K562 (cell line): ENCODE measurements at regions not wholly inside any gene's neighbourhood (a gene's known extent, or its start where the extent isn't known, plus 50 kb on each side); places are given as distances from the start of the nearest gene placed in this dataset.
"Not testable (repeated sequence)": the region's sequence is repeated elsewhere in the genome, so short reads cannot be mapped to it uniquely, and the experiment has no call there.

Experiments used
- ATAC-seq: fragments of 200-7000 bp; cut with Tn5 transposase; 3 replicates; pipeline ENCODE4 v1.9.1; 2020; ENCODE audit warnings: moderate library complexity
- BruUV-seq: library from RNA; stranded (reverse); fragments of 400-500 nt; replicated peaks from 2 replicates; lab custom pipeline; 2021; lab: Mats Ljungman, UMichigan
- CTCF ChIA-PET: fragments of 300-600 bp; formaldehyde crosslinking; extraction: SDS; loops from one replicate; lab custom pipeline; 2021; ENCODE audit warnings: low intra/inter-chr PET ratio; lab: Yijun Ruan, JAX
- POLR2A ChIA-PET: fragments of 300-600, 350-650 bp; sonication (Branson Sonifier 250); formaldehyde crosslinking; extraction: SDS; loops from one replicate; lab custom pipeline; 2021; ENCODE audit warnings: antibody characterized with exemption, inconsistent platforms; lab: Yijun Ruan, JAX
- DNase-seq, 4 experiments: peaks; one replicate each; pipeline versions ENCODE4 v3.0.0 to v3.0.0-alpha.2; 2011 to 2018; ENCODE audit warnings: low spot score in 3 of 4, mixed read lengths in 3 of 4; ENCODE audit errors: extremely low read depth in 1 of 4
- FAIRE-seq: peaks from 2 replicates; lab custom pipeline; 2011; peaks lifted over from hg19 to GRCh38; lab: Jason Lieb, UNC
- H2AFZ ChIP-seq: 2 replicates; pipeline ENCODE4 v1.6.0; 2011; ENCODE audit warnings: low read depth, low read length, control low read depth, inconsistent platforms
- H3K27ac ChIP-seq: fragments of 200-600 bp; 3 replicates; pipeline ENCODE4 v1.8.0; 2011; ENCODE audit warnings: low read depth, mild to moderate bottlenecking, control low read depth, inconsistent platforms, low read length, moderate library complexity, mixed read lengths; ENCODE audit errors: extremely low read depth
- H3K27me3 ChIP-seq, 2 experiments: fragments of 300-600 bp in 1 of 2; 2 replicates in 1 of 2; 3 replicates in 1 of 2; pipeline versions ENCODE4 v1.6.0 to v1.8.0; 2011; ENCODE audit warnings: inconsistent platforms in 2 of 2, low read length in 2 of 2, mild to moderate bottlenecking in 1 of 2, mixed read lengths in 1 of 2, moderate library complexity in 1 of 2; ENCODE audit not compliant: control insufficient read depth in 2 of 2, insufficient read depth in 2 of 2
- H3K36me3 ChIP-seq: fragments of 300-600 bp; 3 replicates; pipeline ENCODE4 v1.8.0; 2011; ENCODE audit warnings: mild to moderate bottlenecking, low read length, inconsistent platforms; ENCODE audit not compliant: control insufficient read depth, insufficient read depth
- H3K4me1 ChIP-seq, 2 experiments: fragments of 200-600 bp in 1 of 2; replicated peaks in 1 of 2; 2 replicates in 1 of 2; 3 replicates in 1 of 2; pipeline versions ENCODE4 v1.5.1 to v1.8.0; 2011; ENCODE audit warnings: inconsistent platforms in 2 of 2, low read length in 2 of 2, mild to moderate bottlenecking in 1 of 2, mixed read lengths in 1 of 2, moderate library complexity in 1 of 2; ENCODE audit not compliant: control insufficient read depth in 2 of 2, insufficient read depth in 2 of 2
- H3K4me2 ChIP-seq: 2 replicates; pipeline ENCODE4 v1.6.1; 2011; ENCODE audit warnings: low read length, control low read depth, inconsistent platforms, mixed read lengths; ENCODE audit not compliant: insufficient read depth
- H3K4me3 ChIP-seq: fragments of 200-600 bp; sonication (generic), shearing (Covaris generic); 2 replicates; pipeline ENCODE4 v1.5.1; 2016; ENCODE audit warnings: control low read depth, inconsistent platforms
- H3K79me2 ChIP-seq: fragments of 200-600 bp; 3 replicates; pipeline ENCODE4 v1.8.0; 2011; ENCODE audit warnings: low read length, inconsistent platforms; ENCODE audit not compliant: control insufficient read depth, insufficient read depth
- H3K9ac ChIP-seq, 2 experiments: 2 replicates each; pipeline versions ENCODE4 v1.6.0 to v1.6.1; 2011; ENCODE audit warnings: low read depth in 2 of 2, low read length in 2 of 2, control low read depth in 1 of 2, inconsistent platforms in 1 of 2, mild to moderate bottlenecking in 1 of 2, mixed read lengths in 1 of 2; ENCODE audit not compliant: insufficient read depth in 1 of 2
- H3K9me1 ChIP-seq: one replicate; pipeline ENCODE4 v1.6.0; 2011; ENCODE audit warnings: inconsistent platforms, mild to moderate bottlenecking, low read length, moderate library complexity; ENCODE audit not compliant: control insufficient read depth, insufficient read depth
- H3K9me3 ChIP-seq: replicated peaks from 2 replicates; pipeline ENCODE4 v1.5.1; 2011; ENCODE audit warnings: low read depth, low read length, inconsistent platforms; ENCODE audit not compliant: control insufficient read depth, insufficient read depth
- H4K20me1 ChIP-seq: replicated peaks from 2 replicates; pipeline ENCODE4 v1.6.1; 2011; ENCODE audit warnings: low read length, inconsistent platforms, mixed read lengths; ENCODE audit not compliant: control insufficient read depth, insufficient read depth
- UBTF ChIP-seq, 2 experiments: IDR thresholded peaks; 2 replicates each; pipeline ENCODE4 v1.6.1; 2012; ENCODE audit warnings: improper control_type of control experiment in 2 of 2, low read depth in 2 of 2, low read length in 2 of 2, borderline replicate concordance in 1 of 2
- WGBS: fragments of 100-300 bp; shearing (Covaris generic); methylation state at CpG from one replicate; pipeline ENCODE4 v1.1.6; 2016; ENCODE audit warnings: low coverage, mixed read lengths; ENCODE audit not compliant: insufficient coverage; ENCODE audit errors: missing lambda C conversion rate; 5-methylcytosine and 5-hydroxymethylcytosine counted together
- in situ Hi-C: fragments of 300-500 bp; cut with MboI; formaldehyde crosslinking; loops from 4 replicates; pipeline ENCODE4 v1.15.0; 2018; ENCODE audit warnings: inconsistent platforms, mixed read lengths
- intact Hi-C: fragments of 100-400 bp; cut with micrococcal nuclease; formaldehyde crosslinking; loops from 2 replicates; pipeline ENCODE4 v1.14.2; 2022
- TF ChIP-seq, protein P1 (sequence below): fragments of 150-350 bp; IDR thresholded peaks from 2 replicates; pipeline ENCODE4 v1.6.1; 2014; ENCODE audit warnings: low read depth, mild to moderate bottlenecking, low read length, borderline replicate concordance
- TF ChIP-seq, protein P2 (sequence below): fragments of 250-450 bp; sonication (Bioruptor Pico); IDR thresholded peaks from 2 replicates; pipeline ENCODE4 v1.8.0; 2021; ENCODE audit warnings: moderate library complexity, mild to moderate bottlenecking, inconsistent platforms

DNA sequence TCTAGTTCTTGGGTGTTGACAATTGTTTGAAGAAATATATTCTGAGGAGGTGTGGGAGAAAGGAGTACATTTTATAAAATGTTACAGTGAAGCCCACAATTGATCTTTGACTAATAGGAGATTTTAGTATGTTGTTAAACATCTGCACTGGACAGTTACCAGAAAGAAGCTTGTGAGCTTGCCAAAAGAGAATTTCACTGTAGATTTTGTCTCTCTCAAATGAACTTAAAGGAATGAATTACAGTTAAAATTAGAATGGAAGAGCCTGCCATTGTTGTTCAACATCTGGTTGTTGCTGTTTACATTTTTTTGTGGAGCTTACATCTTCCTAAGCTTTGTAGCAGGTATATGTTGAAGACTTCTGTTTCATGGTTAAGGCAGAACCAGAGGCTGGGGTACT lies 620.5 kb upstream of the CCDC179 start (continued):
- no peak for TF ChIP-seq UBTF (IDR thresholded peaks at IDR 0.05; ENCODE audit: borderline replicate concordance in 1 of 2, low read depth in 2 of 2, low read length in 2 of 2)
- TF ChIP-seq, protein P1, sequence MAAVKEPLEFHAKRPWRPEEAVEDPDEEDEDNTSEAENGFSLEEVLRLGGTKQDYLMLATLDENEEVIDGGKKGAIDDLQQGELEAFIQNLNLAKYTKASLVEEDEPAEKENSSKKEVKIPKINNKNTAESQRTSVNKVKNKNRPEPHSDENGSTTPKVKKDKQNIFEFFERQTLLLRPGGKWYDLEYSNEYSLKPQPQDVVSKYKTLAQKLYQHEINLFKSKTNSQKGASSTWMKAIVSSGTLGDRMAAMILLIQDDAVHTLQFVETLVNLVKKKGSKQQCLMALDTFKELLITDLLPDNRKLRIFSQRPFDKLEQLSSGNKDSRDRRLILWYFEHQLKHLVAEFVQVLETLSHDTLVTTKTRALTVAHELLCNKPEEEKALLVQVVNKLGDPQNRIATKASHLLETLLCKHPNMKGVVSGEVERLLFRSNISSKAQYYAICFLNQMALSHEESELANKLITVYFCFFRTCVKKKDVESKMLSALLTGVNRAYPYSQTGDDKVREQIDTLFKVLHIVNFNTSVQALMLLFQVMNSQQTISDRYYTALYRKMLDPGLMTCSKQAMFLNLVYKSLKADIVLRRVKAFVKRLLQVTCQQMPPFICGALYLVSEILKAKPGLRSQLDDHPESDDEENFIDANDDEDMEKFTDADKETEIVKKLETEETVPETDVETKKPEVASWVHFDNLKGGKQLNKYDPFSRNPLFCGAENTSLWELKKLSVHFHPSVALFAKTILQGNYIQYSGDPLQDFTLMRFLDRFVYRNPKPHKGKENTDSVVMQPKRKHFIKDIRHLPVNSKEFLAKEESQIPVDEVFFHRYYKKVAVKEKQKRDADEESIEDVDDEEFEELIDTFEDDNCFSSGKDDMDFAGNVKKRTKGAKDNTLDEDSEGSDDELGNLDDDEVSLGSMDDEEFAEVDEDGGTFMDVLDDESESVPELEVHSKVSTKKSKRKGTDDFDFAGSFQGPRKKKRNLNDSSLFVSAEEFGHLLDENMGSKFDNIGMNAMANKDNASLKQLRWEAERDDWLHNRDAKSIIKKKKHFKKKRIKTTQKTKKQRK: no peak
- TF ChIP-seq, protein P2, sequence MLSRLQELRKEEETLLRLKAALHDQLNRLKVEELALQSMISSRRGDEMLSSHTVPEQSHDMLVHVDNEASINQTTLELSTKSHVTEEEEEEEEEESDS: no peak

GRCh38 chr11:23484146-23484545 lies 623.9 kb upstream of the CCDC179 start:
- H3K4me2 ChIP-seq, FAIRE-seq, H3K36me3 ChIP-seq, H3K9me1 ChIP-seq, ATAC-seq, intact Hi-C loops, H3K9me3 ChIP-seq, in situ Hi-C loops, POLR2A ChIA-PET, H3K27ac ChIP-seq, H3K4me1 ChIP-seq, H4K20me1 ChIP-seq, H2AFZ ChIP-seq, H3K4me3 ChIP-seq, CTCF ChIA-PET, DNase-seq, H3K27me3 ChIP-seq, H3K79me2 ChIP-seq, H3K9ac ChIP-seq, BruUV-seq: not testable (repeated sequence)
- WGBS: 3% methylated on average over 3 of the region's 3 CpGs

DNA sequence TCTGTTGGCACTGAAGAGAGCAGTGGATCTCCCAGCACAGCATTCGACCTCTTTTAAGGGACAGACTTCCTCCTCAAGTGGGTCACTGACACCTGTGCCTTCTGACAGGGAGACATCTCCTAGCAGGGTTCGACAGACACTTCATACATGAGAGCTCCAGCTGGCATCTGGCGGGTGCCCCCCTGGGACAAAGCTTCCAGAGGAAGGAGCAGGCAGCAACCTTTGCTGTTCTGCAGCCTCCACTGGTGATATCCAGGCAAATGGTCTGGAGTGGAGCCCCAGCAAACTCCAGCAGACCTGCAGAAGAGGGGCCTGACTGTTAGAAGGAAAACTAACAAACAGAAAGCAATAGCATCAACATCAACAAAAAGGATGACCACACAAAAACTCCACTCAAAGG lies 624.3 kb upstream of the CCDC179 start:
- H3K4me3 ChIP-seq, intact Hi-C loops, H4K20me1 ChIP-seq, H3K9me3 ChIP-seq, H2AFZ ChIP-seq, H3K36me3 ChIP-seq, H3K79me2 ChIP-seq, in situ Hi-C loops, H3K4me1 ChIP-seq, POLR2A ChIA-PET, DNase-seq, H3K4me2 ChIP-seq, H3K9ac ChIP-seq, BruUV-seq, H3K9me1 ChIP-seq, CTCF ChIA-PET, FAIRE-seq, H3K27me3 ChIP-seq, ATAC-seq, H3K27ac ChIP-seq: not testable (repeated sequence)
- 0% methylated on average over 2 of the region's 3 CpGs for WGBS
